HG03354 (cell line): ENCODE measurements at regions not wholly inside any gene's neighbourhood (a gene's known extent, or its start where the extent isn't known, plus 50 kb on each side); places are given as distances from the start of the nearest gene placed in this dataset.

Experiments used
- ATAC-seq: cut with Tn5 transposase; IDR thresholded peaks from one replicate; pipeline ENCODE4 v1.9.1; 2021; ENCODE audit warnings: mild to moderate bottlenecking; ENCODE audit not compliant: unreplicated experiment, poor library complexity, severe bottlenecking

DNA sequence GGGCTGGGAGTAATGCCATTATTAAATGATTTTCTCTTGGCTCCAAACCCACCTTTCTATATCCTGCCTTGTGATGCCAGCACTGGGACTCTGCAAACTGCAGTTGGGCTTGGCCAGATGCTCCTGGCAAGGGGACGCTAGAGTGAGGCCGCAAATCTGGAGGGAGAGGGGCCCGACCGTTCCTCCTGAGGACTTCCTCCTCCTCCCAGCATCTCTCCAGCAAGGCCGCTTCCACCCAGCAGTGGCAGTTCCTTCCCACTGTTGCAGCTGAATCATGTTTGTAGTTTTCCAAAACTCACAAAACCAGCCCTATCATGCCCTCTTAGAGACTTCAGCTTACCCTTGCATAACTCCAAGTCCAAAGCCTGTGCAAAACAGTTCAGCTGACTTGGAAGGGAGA, 244.4 kb downstream of the FOXA2 start:
- no peak for ATAC-seq

DNA sequence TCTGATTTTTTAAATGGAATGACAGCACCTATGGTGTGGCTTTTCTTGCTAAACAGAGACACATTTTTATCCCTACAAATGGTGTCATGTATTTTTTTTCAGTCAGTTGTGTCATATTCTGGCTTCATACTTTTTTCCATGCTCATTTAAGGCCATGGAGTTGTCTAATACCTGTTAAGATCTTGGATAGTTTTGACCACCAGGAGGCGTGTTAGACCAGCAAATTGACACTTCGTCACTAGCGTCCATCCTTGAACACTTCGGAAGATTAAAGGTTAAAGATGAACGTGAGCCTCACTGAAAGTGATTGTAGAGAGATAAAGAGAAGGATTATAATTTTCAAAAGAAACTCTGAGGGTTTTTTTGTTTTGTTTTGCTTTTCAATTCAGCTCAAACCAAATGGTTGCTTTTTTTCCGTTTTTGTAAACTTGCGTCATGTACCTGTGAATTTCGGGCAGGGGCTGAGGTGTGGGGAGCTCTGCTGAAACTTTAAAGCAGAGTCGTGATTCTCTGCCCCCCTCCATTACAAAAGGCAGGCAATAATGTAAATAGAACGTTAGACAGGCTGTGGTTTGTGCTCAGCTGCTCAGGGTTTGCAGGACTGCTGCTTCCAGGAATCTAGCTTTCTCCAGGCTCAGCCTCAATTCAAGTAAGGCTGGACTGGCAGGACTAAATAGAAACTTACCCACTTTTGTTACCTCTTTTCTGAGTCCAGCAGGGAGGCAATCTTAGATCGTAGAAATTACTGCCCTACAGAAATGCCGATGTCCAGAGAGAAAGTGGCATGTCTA, 245.1 kb downstream of the FOXA2 start:
- ATAC-seq = no peak

DNA sequence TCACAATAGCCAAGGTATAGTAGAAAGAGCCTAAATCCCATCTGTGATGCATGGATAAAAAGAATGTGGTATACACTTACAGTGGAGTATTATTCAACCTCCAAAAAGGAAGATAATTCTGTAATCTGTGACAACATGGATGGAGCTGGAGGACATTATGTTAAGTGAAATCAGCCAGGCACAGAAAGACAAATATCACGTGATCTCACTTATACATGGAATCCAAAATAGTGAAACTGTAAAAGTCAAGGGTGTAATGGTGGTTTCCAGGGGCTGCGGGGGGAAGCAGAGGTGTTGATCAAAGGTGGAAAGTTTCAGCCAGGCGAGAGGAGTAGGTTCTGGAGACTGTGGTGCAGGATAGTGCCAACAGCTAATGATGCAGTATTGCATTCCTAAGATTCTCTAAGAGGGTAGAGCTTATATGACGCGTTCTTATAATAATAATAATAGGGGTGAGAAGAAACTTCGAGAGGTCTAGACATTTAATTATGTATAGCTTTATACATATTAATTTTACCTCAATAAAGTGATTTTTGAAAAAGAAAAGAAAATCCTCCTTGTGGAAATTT, 246.1 kb downstream of the FOXA2 start:
- ATAC-seq = no peak

- no peak for ATAC-seq
Measured at GRCh38 chr20:22335210-22335609, 249.2 kb downstream of the FOXA2 start.

GRCh38 chr20:22333885-22334545, 250.4 kb downstream of the FOXA2 start:
- peak; percentile 92 for ATAC-seq

DNA sequence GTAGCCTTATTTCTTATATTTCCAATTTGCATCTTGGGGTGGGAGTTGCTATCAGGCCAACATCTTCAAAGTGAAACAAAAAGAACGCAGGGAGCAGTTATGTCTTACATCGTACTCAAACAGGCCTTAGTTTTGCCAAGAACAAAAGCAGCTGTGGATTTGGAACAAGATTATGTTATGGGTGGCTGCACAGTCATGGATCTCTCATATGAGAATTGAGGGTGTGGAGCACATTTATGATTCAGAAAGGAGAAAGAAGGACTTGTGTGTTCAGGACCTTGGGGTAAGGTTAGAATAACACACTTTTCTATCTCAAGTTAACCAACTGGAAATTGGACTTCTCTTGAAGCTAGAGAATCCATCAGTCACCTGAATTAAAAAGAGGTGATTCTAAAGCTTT, 259.9 kb downstream of the FOXA2 start:
- no peak for ATAC-seq

DNA sequence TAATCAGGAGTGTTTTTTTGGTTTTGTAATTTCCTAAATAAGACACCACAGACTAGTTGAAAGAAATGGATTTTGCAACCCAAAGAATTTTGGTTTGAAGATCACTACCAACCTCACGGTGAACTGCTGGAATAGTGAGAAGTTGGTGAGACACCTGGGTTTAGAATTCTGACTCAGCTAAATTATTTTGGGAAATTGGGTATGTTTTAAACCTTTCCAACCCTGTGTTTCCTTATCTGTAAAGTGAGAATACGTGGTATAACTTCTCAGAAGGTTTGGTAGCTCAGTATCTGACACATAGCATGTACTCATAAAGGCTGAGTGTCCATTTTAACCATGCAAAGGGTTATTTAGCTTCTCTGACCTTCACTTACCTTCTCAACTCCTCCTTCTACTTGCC, 261.9 kb downstream of the FOXA2 start:
- ATAC-seq = no peak

GRCh38 chr20:22321191-22321590, 263.2 kb downstream of the FOXA2 start:
- no peak for ATAC-seq

GRCh38 chr20:22320245-22320915, 264.0 kb downstream of the FOXA2 start:
- no peak for ATAC-seq

GRCh38 chr20:22315771-22316170, 268.6 kb downstream of the FOXA2 start:
- no peak for ATAC-seq

- ATAC-seq = no peak
Measured at GRCh38 chr20:22315073-22315472, 269.3 kb downstream of the FOXA2 start.

GRCh38 chr20:22312744-22313346, 271.5 kb downstream of the FOXA2 start:
- ATAC-seq = no peak

DNA sequence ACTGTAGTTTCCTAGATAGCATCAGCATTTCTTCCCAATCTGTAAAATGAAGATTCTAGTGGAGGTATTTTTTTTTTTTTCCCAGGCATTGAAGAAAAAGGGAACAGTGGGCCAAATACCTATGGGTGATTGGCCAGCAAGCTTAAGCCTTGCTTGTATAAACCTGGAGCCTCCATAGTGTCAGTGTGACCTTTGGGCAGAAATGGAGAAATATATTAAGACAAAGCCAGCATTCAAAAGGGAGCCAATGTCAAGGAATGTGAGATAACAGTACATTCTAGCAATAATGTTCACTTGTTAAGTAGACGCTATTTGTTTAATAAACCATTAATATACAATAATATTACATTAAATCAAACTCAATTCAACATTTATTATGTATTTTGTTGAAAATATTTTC, 275.4 kb downstream of the FOXA2 start:
- no peak for ATAC-seq

GRCh38 chr20:22307409-22307808, 277.0 kb downstream of the FOXA2 start:
- no peak for ATAC-seq

- ATAC-seq = no peak
Measured at GRCh38 chr20:22305381-22305780, 279.0 kb downstream of the FOXA2 start.

DNA sequence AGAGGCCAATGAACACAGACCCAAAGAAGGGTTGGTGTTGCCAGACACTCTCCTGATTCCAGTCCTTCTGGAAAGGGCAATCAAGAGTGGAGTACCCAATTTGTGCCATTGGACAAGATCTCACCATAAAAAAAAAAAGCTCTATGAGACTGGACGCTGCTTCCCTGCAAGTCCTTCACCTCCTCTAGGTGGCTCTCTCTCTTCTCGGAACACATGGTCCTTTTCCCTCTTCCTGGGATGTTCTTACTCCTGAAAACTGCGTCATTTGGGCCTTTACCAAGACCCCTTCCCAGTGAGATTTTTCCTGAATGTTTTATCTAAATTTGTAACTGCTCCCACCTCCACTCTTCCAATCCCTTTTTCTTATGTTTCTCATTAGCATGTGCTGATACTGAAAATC, 280.8 kb downstream of the FOXA2 start:
- no peak for ATAC-seq

DNA sequence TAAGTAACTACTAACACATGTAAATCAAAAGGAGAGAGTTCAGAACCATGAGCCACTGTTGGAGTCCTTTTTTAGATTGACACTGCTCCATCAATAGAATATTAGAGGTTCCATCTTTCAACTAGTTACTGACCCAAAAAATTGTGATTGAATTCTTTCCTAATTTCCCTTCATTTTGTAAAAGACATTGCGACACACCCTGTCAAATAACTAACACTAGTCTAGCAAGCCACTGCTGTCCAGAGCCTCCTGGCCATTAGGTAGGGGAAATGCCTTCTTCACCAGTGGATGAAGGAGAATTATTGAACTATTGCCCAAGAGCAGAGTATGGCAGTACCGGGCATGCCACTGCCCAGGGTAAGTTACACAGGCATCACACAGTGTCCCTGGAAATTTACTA, 282.3 kb downstream of the FOXA2 start:
- ATAC-seq = no peak

GRCh38 chr20:22293886-22294285, 290.5 kb downstream of the FOXA2 start:
- ATAC-seq = no peak

DNA sequence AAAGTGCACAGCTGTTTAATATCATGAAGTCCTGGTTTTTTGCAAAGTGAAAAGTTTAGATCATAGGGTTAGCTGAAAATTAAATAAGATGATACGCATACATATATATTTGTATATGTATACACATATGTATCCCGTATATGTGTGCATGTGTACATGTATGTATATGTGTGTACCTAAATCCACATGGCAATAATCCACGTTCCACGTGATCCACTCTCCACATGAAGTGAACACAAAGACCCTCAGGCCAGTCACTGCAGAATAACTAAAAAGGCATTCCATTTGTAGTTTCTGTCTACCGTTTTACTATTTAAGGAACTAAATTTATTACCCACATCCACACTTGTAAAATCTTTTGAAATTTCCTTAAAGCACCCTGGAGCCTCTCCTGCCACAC, 294.9 kb downstream of the FOXA2 start:
- ATAC-seq = no peak

DNA sequence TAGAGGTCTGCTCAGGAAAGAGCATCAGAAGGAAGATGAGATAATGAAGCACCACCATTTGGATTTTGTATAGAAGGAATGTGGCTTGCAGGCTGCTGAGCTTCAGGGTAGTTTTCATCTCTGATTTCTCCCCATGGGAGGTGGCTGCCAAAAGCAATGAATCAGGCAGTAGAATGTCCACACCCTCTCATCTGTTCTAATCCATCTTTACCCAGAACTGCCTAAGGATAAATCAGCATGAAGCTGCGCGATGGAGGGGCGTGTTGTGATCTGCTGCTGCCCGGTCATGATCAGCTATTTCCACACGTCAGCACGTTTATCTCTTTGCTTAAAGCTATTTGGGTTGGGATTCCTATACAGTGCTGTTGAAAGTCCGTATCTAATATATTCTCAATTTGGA, 295.4 kb downstream of the FOXA2 start:
- ATAC-seq = no peak
